ENCODE measurements at regions not wholly inside any gene's neighbourhood (a gene's known extent, or its start where the extent isn't known, plus 50 kb on each side); places are given as distances from the start of the nearest gene placed in this dataset.

- DNase-seq = peak; percentile 54
These were observed 263.2 kb downstream of the COX7C start for GRCh38 chr5:86880785-86881492.

GRCh38 chr5:86881493-86882090 is 263.9 kb downstream of the COX7C start:
- DNase-seq = no peak

- DNase-seq = no peak
These were observed 266.9 kb downstream of the COX7C start for GRCh38 chr5:86884608-86885007.

GRCh38 chr5:86885011-86885410 is 267.3 kb downstream of the COX7C start:
- no peak for DNase-seq

GRCh38 chr5:86885489-86886230 is 267.9 kb downstream of the COX7C start:
- no peak for DNase-seq

- no peak for DNase-seq
These were observed 272.6 kb downstream of the COX7C start for GRCh38 chr5:86890375-86890774.

GRCh38 chr5:86894056-86894455 is 276.3 kb downstream of the COX7C start:
- no peak for DNase-seq

- DNase-seq = no peak
These were observed 279.2 kb downstream of the COX7C start for GRCh38 chr5:86896916-86897315.

- DNase-seq = no peak
These were observed 291.9 kb downstream of the COX7C start for GRCh38 chr5:86909418-86910295.

- DNase-seq = peak; percentile 17
These were observed 299.4 kb downstream of the COX7C start for GRCh38 chr5:86917117-86917579.

GRCh38 chr5:86918246-86918645 is 300.5 kb downstream of the COX7C start:
- DNase-seq = no peak

GRCh38 chr5:86926033-86926432 is 308.3 kb downstream of the COX7C start:
- no peak for DNase-seq

- DNase-seq = no peak
These were observed 311.5 kb downstream of the COX7C start for GRCh38 chr5:86929123-86929766.

GRCh38 chr5:86951761-86952160 is 315.9 kb upstream of the RASA1 start:
- DNase-seq = no peak

GRCh38 chr5:86964889-86965288 is 302.8 kb upstream of the RASA1 start:
- no peak for DNase-seq

GRCh38 chr5:86968301-86968753 is 299.4 kb upstream of the RASA1 start:
- peak; percentile 19 for DNase-seq

- no peak for DNase-seq
These were observed 297.3 kb upstream of the RASA1 start for GRCh38 chr5:86970361-86970760.

GRCh38 chr5:86971034-86971571 is 296.6 kb upstream of the RASA1 start:
- peak; percentile 15 for DNase-seq

GRCh38 chr5:86974955-86975354 is 292.7 kb upstream of the RASA1 start:
- no peak for DNase-seq

- DNase-seq = no peak
These were observed 290.5 kb upstream of the RASA1 start for GRCh38 chr5:86977190-86977589.

- DNase-seq = no peak
These were observed 289.9 kb upstream of the RASA1 start for GRCh38 chr5:86977808-86978207.

- no peak for DNase-seq
These were observed 287.8 kb upstream of the RASA1 start for GRCh38 chr5:86979811-86980411.

Measured in CD4-positive, alpha-beta T cell treated with Interleukin-12 subunit alpha and Interleukin-12 subunit beta, for 1 hour (primary cell).